ENCODE measurements at regions not wholly inside any gene's neighbourhood (a gene's known extent, or its start where the extent isn't known, plus 50 kb on each side); places are given as distances from the start of the nearest gene placed in this dataset.

- no peak for TF ChIP-seq PKNOX1 (IDR thresholded peaks at IDR 0.05)
- TF ChIP-seq SUZ12 (IDR thresholded peaks at IDR 0.05) = no peak
- no peak for TF ChIP-seq FOXK2 (IDR thresholded peaks at IDR 0.05)
- TF ChIP-seq LEF1 (IDR thresholded peaks at IDR 0.05; ENCODE audit: borderline replicate concordance) = no peak
- TF ChIP-seq SP1 (IDR thresholded peaks at IDR 0.05) = no peak
- no peak for TF ChIP-seq CTBP1 (IDR thresholded peaks at IDR 0.05; ENCODE audit: borderline replicate concordance)
- TF ChIP-seq FOXM1 (IDR thresholded peaks at IDR 0.05; ENCODE audit: borderline replicate concordance) = no peak
- no peak for TF ChIP-seq ZNF384 (IDR thresholded peaks at IDR 0.05)
- no peak for TF ChIP-seq FOXA1 (IDR thresholded peaks at IDR 0.05)
- no peak for TF ChIP-seq ELF4 (IDR thresholded peaks at IDR 0.05)
- no peak for TF ChIP-seq ARNT (IDR thresholded peaks at IDR 0.05)
- no peak for TF ChIP-seq L3MBTL2 (conservative IDR thresholded peaks at IDR 0.05)
These were observed 68.0 kb upstream of the TES start for GRCh38 chr7:116142374-116142773.
